GM12878 (cell line): ENCODE measurements at regions not wholly inside any gene's neighbourhood (a gene's known extent, or its start where the extent isn't known, plus 50 kb on each side); places are given as distances from the start of the nearest gene placed in this dataset.

Experiments used
- ATAC-seq: fragments of 200-7000 bp; cut with Tn5 transposase; 3 replicates; pipeline ENCODE4 v1.9.1; 2020; ENCODE audit warnings: mild to moderate bottlenecking, moderate library complexity
- BruUV-seq: library from RNA; stranded (reverse); fragments of 400-500 nt; replicated peaks from 2 replicates; lab custom pipeline; 2021; lab: Mats Ljungman, UMichigan
- CTCF ChIA-PET: fragments of 300-600 bp; sonication (Branson Sonifier 250); formaldehyde crosslinking; extraction: SDS; loops from one replicate; lab custom pipeline; 2021; ENCODE audit warnings: inconsistent platforms; lab: Yijun Ruan, JAX
- POLR2A ChIA-PET: fragments of 350-600 bp; formaldehyde crosslinking; extraction: SDS; loops from one replicate; lab custom pipeline; 2021; ENCODE audit warnings: inconsistent platforms; lab: Charles Lee
- RAD21 ChIA-PET: fragments of 300-600 bp; sonication (Branson Sonifier 250); formaldehyde crosslinking; loops from one replicate; lab custom pipeline; 2023; ENCODE audit warnings: antibody characterized with exemption; ENCODE audit not compliant: unreplicated experiment; lab: Charles Lee
- SMC1A ChIA-PET: fragments of 300-600 bp; sonication (Branson Sonifier 250); formaldehyde crosslinking; loops from one replicate; lab custom pipeline; 2023; ENCODE audit not compliant: unreplicated experiment, uncharacterized antibody; lab: Charles Lee
- DNase-seq: peaks from one replicate; pipeline ENCODE4 v3.0.0-alpha.2; 2011; ENCODE audit warnings: low read depth, low spot score
- FAIRE-seq: peaks from 3 replicates; lab custom pipeline; 2011; peaks lifted over from hg19 to GRCh38; lab: Jason Lieb, UNC
- H2AFZ ChIP-seq: 2 replicates; pipeline ENCODE4 v1.6.0; 2011; ENCODE audit warnings: low read depth, low read length, control low read depth; ENCODE audit not compliant: control insufficient read depth
- H3K27ac ChIP-seq: 2 replicates; pipeline ENCODE4 v1.5.1; 2011; ENCODE audit warnings: control low read depth; ENCODE audit not compliant: control insufficient read depth, insufficient read depth
- H3K27me3 ChIP-seq, 2 experiments: replicated peaks in 1 of 2; 2 replicates each; pipeline versions ENCODE4 v1.6.0 to v1.6.1; 2011; ENCODE audit warnings: low read length in 1 of 2; ENCODE audit not compliant: control insufficient read depth in 2 of 2, insufficient read depth in 2 of 2
- H3K36me3 ChIP-seq, 2 experiments: 2 replicates each; pipeline ENCODE4 v1.5.1; 2011; ENCODE audit warnings: low read length in 1 of 2; ENCODE audit not compliant: control insufficient read depth in 2 of 2, insufficient read depth in 2 of 2
- H3K4me1 ChIP-seq: 2 replicates; pipeline ENCODE4 v1.6.1; 2011; ENCODE audit warnings: mild to moderate bottlenecking, low read length, moderate library complexity, mixed read lengths; ENCODE audit not compliant: control insufficient read depth, insufficient read depth
- H3K4me2 ChIP-seq: 2 replicates; pipeline ENCODE4 v1.6.0; 2011; ENCODE audit warnings: control low read depth; ENCODE audit not compliant: control insufficient read depth, insufficient read depth
- H3K4me3 ChIP-seq: fragments of 200-600 bp; sonication (generic); 2 replicates; pipeline ENCODE4 v1.5.1; 2016
- H3K79me2 ChIP-seq: 2 replicates; pipeline ENCODE4 v1.6.0; 2011; ENCODE audit warnings: low read length; ENCODE audit not compliant: control insufficient read depth, insufficient read depth
- H3K9ac ChIP-seq: 2 replicates; pipeline ENCODE4 v1.8.0; 2011; ENCODE audit warnings: low read length, control low read depth, mixed read lengths; ENCODE audit not compliant: control insufficient read depth, insufficient read depth
- H3K9me3 ChIP-seq: replicated peaks from 3 replicates; pipeline ENCODE4 v1.5.1; 2011; ENCODE audit warnings: mild to moderate bottlenecking, low read length; ENCODE audit not compliant: control insufficient read depth, insufficient read depth
- H4K20me1 ChIP-seq: 2 replicates; pipeline ENCODE4 v1.6.0; 2011; ENCODE audit not compliant: control insufficient read depth, insufficient read depth
- BMI1 ChIP-seq: fragments of 450-650 bp; IDR thresholded peaks from 2 replicates; pipeline ENCODE4 v1.6.1; 2016; ENCODE audit warnings: mild to moderate bottlenecking, moderate library complexity, borderline replicate concordance
- EP300 ChIP-seq, 2 experiments: fragments of 150-350 bp in 1 of 2; IDR thresholded peaks; 2 replicates each; pipeline ENCODE4 v1.6.1; 2011 to 2012; ENCODE audit warnings: low read depth in 2 of 2, low read length in 2 of 2, borderline replicate concordance in 1 of 2, improper control_type of control experiment in 1 of 2, inconsistent platforms in 1 of 2; ENCODE audit not compliant: control insufficient read depth in 1 of 2
- KAT2A ChIP-seq: conservative IDR thresholded peaks from 2 replicates; pipeline ENCODE4 v1.6.1; 2011; ENCODE audit warnings: low read depth, low read length; ENCODE audit not compliant: control insufficient read depth
- NFYB ChIP-seq: IDR thresholded peaks from 2 replicates; pipeline ENCODE4 v1.6.1; 2011; ENCODE audit warnings: low read depth, mild to moderate bottlenecking, low read length, improper control_type of control experiment, moderate library complexity; ENCODE audit not compliant: insufficient read depth
- NKRF ChIP-seq: fragments of 450-650 bp; conservative IDR thresholded peaks from 2 replicates; pipeline ENCODE4 v1.6.1; 2017; ENCODE audit warnings: mild to moderate bottlenecking, moderate library complexity
- SIX5 ChIP-seq: IDR thresholded peaks from 2 replicates; pipeline ENCODE4 v1.6.1; 2011; ENCODE audit warnings: mild to moderate bottlenecking, low read depth, low read length, moderate library complexity; ENCODE audit not compliant: severe bottlenecking
- SMC3 ChIP-seq: IDR thresholded peaks from 2 replicates; pipeline ENCODE4 v1.6.1; 2011; ENCODE audit warnings: low read length, improper control_type of control experiment, borderline replicate concordance
- TAF1 ChIP-seq: IDR thresholded peaks from 2 replicates; pipeline ENCODE4 v1.6.1; 2011; ENCODE audit warnings: mild to moderate bottlenecking, low read depth, low read length, borderline replicate concordance
- WGBS: methylation state at CpG from one replicate; pipeline ENCODE4 v1.1.6; 2016; ENCODE audit warnings: low lambda C conversion rate; ENCODE audit not compliant: insufficient replicate concordance, insufficient coverage; ENCODE audit errors: missing lambda C conversion rate; 5-methylcytosine and 5-hydroxymethylcytosine counted together
- in situ Hi-C: fragments of 300-500 bp; cut with MboI; formaldehyde crosslinking; loops from 9 replicates; pipeline ENCODE4 v1.14.3; 2018; ENCODE audit warnings: mixed read lengths
- intact Hi-C: fragments of 100-400 bp; cut with micrococcal nuclease; formaldehyde crosslinking; loops from one replicate; pipeline ENCODE4 v1.14.2; 2022; ENCODE audit not compliant: unreplicated experiment

DNA sequence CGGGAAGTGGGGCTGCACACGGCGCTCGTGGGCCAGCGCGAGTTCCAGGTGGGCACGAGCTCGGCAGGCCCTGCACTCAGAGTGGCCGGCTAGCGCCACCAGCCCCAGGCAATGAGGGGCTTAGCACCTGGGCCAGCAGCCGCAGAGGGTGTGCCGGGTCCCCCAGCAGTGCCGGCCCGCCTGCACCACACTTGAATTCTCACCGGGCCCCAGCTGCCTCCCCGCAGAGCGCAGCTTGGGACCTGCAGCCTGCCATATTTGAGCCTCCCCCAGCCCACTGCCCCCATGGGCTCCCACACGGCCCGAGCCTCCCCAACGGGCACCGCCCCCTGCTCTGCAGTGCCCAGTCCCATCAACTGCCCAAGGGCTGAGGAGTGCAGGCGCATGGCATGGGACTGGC is 87.5 kb downstream of the CHCHD4 start (continued):
- no peak for TF ChIP-seq EP300 (IDR thresholded peaks at IDR 0.05; ENCODE audit: borderline replicate concordance in 1 of 2, control insufficient read depth in 1 of 2, low read depth in 2 of 2, low read length in 2 of 2)

- intact Hi-C loops, result no loop called here
- FAIRE-seq (no peak), ATAC-seq (no peak), DNase-seq (no peak)
- CTCF ChIA-PET, result interaction anchor here (0.7 kb wide), 1 partner anchor 171 kb away, joined by 3 read pairs; no protein-coding TSS in a partner anchor
- H3K4me3 ChIP-seq, result no peak overlapping the region
- RAD21 ChIA-PET, result no interaction called here
- no TSS peak for BruUV-seq
- H3K36me3 ChIP-seq, result no peaks in the 10 kb centered on the region
- H3K9ac ChIP-seq, result no peak overlapping the region
- in situ Hi-C loops, result no loop called here
- no peak overlapping the region for H3K27ac ChIP-seq
- H2AFZ ChIP-seq, result no peak overlapping the region
- H3K4me2 ChIP-seq, result no peak overlapping the region
- no peaks in the 10 kb centered on the region for H3K79me2 ChIP-seq
- TF ChIP-seq KAT2A, result no peak
- no peak for TF ChIP-seq BMI1
- TF ChIP-seq NFYB, result no peak
- TF ChIP-seq SMC3, result no peak
- TF ChIP-seq SIX5, result no peak
- no peak for TF ChIP-seq TAF1
- no peak for TF ChIP-seq NKRF
- SMC1A ChIA-PET, result interaction anchor here (1.4 kb wide), 1 partner anchor 8 kb away, joined by 3 read pairs; no protein-coding TSS in a partner anchor
- POLR2A ChIA-PET, result no interaction called here
- WGBS, result 0% methylated on average over 1 of the region's 1 CpG
- H4K20me1 ChIP-seq, result no peaks in the 10 kb centered on the region
- H3K9me3 ChIP-seq, result no peaks in the 10 kb centered on the region; the same call in 2 of the 3 replicates
- H3K4me1 ChIP-seq, result no peaks in the 10 kb centered on the region
- no peaks in the 10 kb centered on the region for H3K27me3 ChIP-seq
These were observed 91.6 kb downstream of the CHCHD4 start for GRCh38 chr3:14033023-14033422.
